Endodermal cell (in vitro differentiated cells): ENCODE measurements at regions not wholly inside any gene's neighbourhood (a gene's known extent, or its start where the extent isn't known, plus 50 kb on each side); places are given as distances from the start of the nearest gene placed in this dataset.

Source experiments
- DNase-seq: peaks from one replicate; pipeline ENCODE4 v3.0.0-alpha.2; 2017
- H3K27ac ChIP-seq: 2 replicates; pipeline ENCODE4 v1.5.1; 2013; ENCODE audit warnings: mild to moderate bottlenecking, low read depth, low read length, moderate library complexity
- H3K27me3 ChIP-seq: 2 replicates; pipeline ENCODE4 v1.6.1; 2013; ENCODE audit warnings: mild to moderate bottlenecking, low read length, moderate library complexity; ENCODE audit not compliant: insufficient read depth, control insufficient read depth, poor library complexity, severe bottlenecking
- H3K36me3 ChIP-seq: 2 replicates; pipeline ENCODE4 v1.7.0; 2013; ENCODE audit warnings: mild to moderate bottlenecking, low read length, moderate library complexity; ENCODE audit not compliant: control insufficient read depth, insufficient read depth
- H3K4me1 ChIP-seq: one replicate; pipeline ENCODE4 v1.7.0; 2013; ENCODE audit warnings: low read length; ENCODE audit not compliant: control insufficient read depth, insufficient read depth
- H3K4me3 ChIP-seq: 2 replicates; pipeline ENCODE4 v1.5.1; 2013; ENCODE audit warnings: mild to moderate bottlenecking, low read length, moderate library complexity
- H3K9ac ChIP-seq: 2 replicates; pipeline ENCODE4 v1.6.1; 2013; ENCODE audit warnings: mild to moderate bottlenecking, low read length, moderate library complexity; ENCODE audit not compliant: poor library complexity, severe bottlenecking; ENCODE audit errors: extremely low read depth
- H3K9me3 ChIP-seq: 2 replicates; pipeline ENCODE4 v1.6.1; 2013; ENCODE audit warnings: mild to moderate bottlenecking, low read length, moderate library complexity; ENCODE audit not compliant: control insufficient read depth
- H3K27ac Mint-ChIP-seq: 2 replicates; pipeline ENCODE4 v1.8.0; 2020; ENCODE audit warnings: mixed read lengths
- H3K27me3 Mint-ChIP-seq: 2 replicates; pipeline ENCODE4 v1.8.0; 2021; ENCODE audit warnings: mild to moderate bottlenecking, mixed read lengths; ENCODE audit not compliant: insufficient read depth
- H3K36me3 Mint-ChIP-seq: 2 replicates; pipeline ENCODE4 v1.8.0; 2020; ENCODE audit warnings: low read depth, mixed read lengths
- H3K4me1 Mint-ChIP-seq: 2 replicates; pipeline ENCODE4 v1.8.0; 2020; ENCODE audit warnings: mixed read lengths
- H3K4me3 Mint-ChIP-seq: 2 replicates; pipeline ENCODE4 v1.8.0; 2020; ENCODE audit warnings: mild to moderate bottlenecking, moderate library complexity, mixed read lengths
- H3K9me3 Mint-ChIP-seq: 2 replicates; pipeline ENCODE4 v1.8.0; 2020; ENCODE audit warnings: mild to moderate bottlenecking, mixed read lengths
- CTCF ChIP-seq: fragments of 200-600 bp; sonication (generic); conservative IDR thresholded peaks from 2 replicates; pipeline ENCODE4 v1.5.0; 2021; ENCODE audit warnings: antibody characterized with exemption, mild to moderate bottlenecking
- WGBS, 2 experiments: methylation state at CpG; one replicate each; pipeline versions ENCODE4 v1.1.5 to v1.1.7; 2013; ENCODE audit warnings: missing lambda C conversion rate in 2 of 2, mixed read lengths in 1 of 2; ENCODE audit not compliant: insufficient coverage in 1 of 2, insufficient read length in 1 of 2; 5-methylcytosine and 5-hydroxymethylcytosine counted together

DNA sequence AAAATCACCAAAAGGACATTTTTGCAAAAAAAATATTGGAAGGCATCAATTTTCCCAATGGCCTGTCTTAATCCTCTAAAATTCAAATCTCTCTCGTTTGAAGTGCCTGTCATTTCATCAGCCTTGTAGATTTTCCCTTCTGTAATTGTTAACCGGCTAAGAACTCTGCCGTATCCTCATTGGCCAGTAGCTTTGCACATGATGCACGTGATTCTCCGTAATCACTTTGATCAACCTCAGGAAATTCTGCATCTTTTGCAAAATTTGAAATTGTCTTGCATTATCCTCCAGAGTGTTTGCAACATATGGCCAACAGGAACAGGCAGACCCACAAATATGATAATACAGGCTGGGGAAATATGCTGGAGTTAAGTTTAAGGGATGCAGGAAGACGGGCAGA lies 184.2 kb upstream of the RPL38 start:
- no peaks in the 10 kb centered on the region for H3K36me3 Mint-ChIP-seq
- Histone ChIP-seq H3K9me3 (no peaks in the 10 kb centered on the region), H3K4me1 (peaks cover 1% of the 10 kb centered on the region), H3K27me3 (no peaks in the 10 kb centered on the region), H3K9ac (no peak overlapping the region), H3K4me3 (no peak overlapping the region), H3K36me3 (no peaks in the 10 kb centered on the region), H3K27ac (no peak overlapping the region)
- no peak for TF ChIP-seq CTCF
- no peak overlapping the region for H3K27ac Mint-ChIP-seq
- peaks cover 13% of the 10 kb centered on the region for H3K27me3 Mint-ChIP-seq
- no peak for DNase-seq
- no peak overlapping the region for H3K4me3 Mint-ChIP-seq
- WGBS, 2 experiments = 90 to 98% methylated on average over 5 to 6 of the region's 6 CpGs
- no peaks in the 10 kb centered on the region for H3K9me3 Mint-ChIP-seq
- peaks cover 16% of the 10 kb centered on the region for H3K4me1 Mint-ChIP-seq

DNA sequence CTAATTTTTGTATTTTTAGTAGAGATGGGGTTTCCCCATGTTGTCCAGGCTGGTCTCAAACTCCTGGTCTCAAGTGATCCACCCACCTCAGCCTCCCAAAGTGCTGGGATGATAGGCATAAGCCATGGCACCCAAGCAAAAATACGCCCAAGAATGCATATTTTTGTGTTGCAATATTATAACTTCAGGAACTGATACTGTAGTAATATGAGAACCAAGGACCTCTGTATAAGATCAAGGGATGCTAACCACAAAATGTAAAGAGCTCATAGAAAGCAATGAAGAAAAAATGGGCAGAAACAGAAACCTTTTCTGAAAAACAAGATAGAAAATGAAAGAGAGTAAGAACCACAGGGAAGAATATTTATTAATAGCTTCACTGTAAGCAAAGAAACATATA lies 183.6 kb upstream of the RPL38 start:
- Mint-ChIP-seq H3K27me3 (peaks cover 15% of the 10 kb centered on the region), H3K9me3 (no peaks in the 10 kb centered on the region), H3K4me1 (peaks cover 21% of the 10 kb centered on the region), H3K36me3 (no peaks in the 10 kb centered on the region), H3K27ac (no peak overlapping the region), H3K4me3 (no peak overlapping the region)
- Histone ChIP-seq H3K27ac (no peak overlapping the region), H3K36me3 (no peaks in the 10 kb centered on the region), H3K4me3 (no peak overlapping the region), H3K4me1 (peaks cover 4% of the 10 kb centered on the region), H3K9ac (no peak overlapping the region), H3K27me3 (no peaks in the 10 kb centered on the region), H3K9me3 (no peaks in the 10 kb centered on the region)
- 83 to 100% methylated on average over 1 of the region's 1 CpG for WGBS, 2 experiments
- DNase-seq = no peak
- TF ChIP-seq CTCF = no peak

GRCh38 chr17:74020522-74020921 lies 183.0 kb upstream of the RPL38 start:
- TF ChIP-seq CTCF = no peak
- no peak overlapping the region for H3K4me3 ChIP-seq
- no peak overlapping the region for H3K9ac ChIP-seq
- no peaks in the 10 kb centered on the region for H3K9me3 ChIP-seq
- no peak for DNase-seq
- no peak overlapping the region for H3K27ac ChIP-seq
- H3K36me3 Mint-ChIP-seq = no peaks in the 10 kb centered on the region
- no peaks in the 10 kb centered on the region for H3K9me3 Mint-ChIP-seq
- H3K27me3 Mint-ChIP-seq = peaks cover 13% of the 10 kb centered on the region
- H3K36me3 ChIP-seq = no peaks in the 10 kb centered on the region
- no peaks in the 10 kb centered on the region for H3K27me3 ChIP-seq
- H3K27ac Mint-ChIP-seq = no peak overlapping the region
- WGBS, 2 experiments = 78% methylated on average over 3 of the region's 3 CpGs; no CpG with 5 or more reads in 1 of the 2 experiments
- peaks cover 4% of the 10 kb centered on the region for H3K4me1 ChIP-seq
- no peak overlapping the region for H3K4me3 Mint-ChIP-seq
- peaks cover 27% of the 10 kb centered on the region for H3K4me1 Mint-ChIP-seq
